ENCODE measurements at regions not wholly inside any gene's neighbourhood (a gene's known extent, or its start where the extent isn't known, plus 50 kb on each side); places are given as distances from the start of the nearest gene placed in this dataset.

DNA sequence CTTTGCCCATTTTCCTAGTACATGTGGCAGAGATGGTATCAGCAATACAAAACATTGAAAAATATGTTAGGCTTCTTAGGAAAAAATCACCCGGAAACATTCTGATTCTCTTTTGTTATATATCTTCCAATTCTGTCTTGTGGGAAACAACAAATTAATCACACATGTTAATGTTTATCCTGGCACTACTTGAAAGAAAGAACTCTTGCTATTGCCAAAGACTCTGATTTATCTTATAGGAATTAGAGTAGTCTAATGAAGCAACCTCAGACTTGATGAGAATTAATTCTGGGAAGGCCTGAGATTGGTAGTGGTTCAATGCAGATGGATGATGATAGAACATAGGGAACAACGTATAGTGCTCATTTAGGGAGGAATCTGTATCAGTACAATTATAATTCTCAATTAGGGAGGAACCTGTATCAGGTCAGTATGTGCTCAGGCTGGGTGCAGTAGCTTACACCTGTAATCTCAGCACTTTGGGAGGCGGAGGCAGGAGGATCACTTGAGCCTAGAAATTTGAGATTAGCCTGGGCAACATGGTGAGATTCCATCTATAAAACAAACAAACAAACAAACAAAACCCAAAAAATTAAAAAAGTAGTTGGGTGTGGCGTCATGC, 50.7 kb downstream of the TAS2R16 start:
- 19% methylated on average over 4 of the region's 4 CpGs for WGBS (ENCODE audit: missing lambda C conversion rate)
- FAIRE-seq (no peak), ATAC-seq (no peak), DNase-seq (ENCODE audit: low read depth in 1 of 2, low spot score in 1 of 2) (no peak)
- H3K4me2 ChIP-seq, result no peak overlapping the region
- H3K27ac ChIP-seq, result no peak overlapping the region
- ChIA-PET CTCF (interaction anchor here (1.2 kb wide), 1 partner anchor 34 kb away, joined by 3 read pairs; no protein-coding TSS in a partner anchor), POLR2A (no interaction called here)
- no peaks in the 10 kb centered on the region for H3K4me1 ChIP-seq
- H3K4me3 ChIP-seq, result no peak overlapping the region
- TF ChIP-seq, protein P1, sequence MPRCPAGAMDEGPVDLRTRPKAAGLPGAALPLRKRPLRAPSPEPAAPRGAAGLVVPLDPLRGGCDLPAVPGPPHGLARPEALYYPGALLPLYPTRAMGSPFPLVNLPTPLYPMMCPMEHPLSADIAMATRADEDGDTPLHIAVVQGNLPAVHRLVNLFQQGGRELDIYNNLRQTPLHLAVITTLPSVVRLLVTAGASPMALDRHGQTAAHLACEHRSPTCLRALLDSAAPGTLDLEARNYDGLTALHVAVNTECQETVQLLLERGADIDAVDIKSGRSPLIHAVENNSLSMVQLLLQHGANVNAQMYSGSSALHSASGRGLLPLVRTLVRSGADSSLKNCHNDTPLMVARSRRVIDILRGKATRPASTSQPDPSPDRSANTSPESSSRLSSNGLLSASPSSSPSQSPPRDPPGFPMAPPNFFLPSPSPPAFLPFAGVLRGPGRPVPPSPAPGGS (IDR thresholded peaks at IDR 0.05), result no peak
- TF ChIP-seq NPAS2 (CRISPR knock-in tag; IDR thresholded peaks at IDR 0.05; ENCODE audit: borderline replicate concordance) (no peak), RNF2 (IDR thresholded peaks at IDR 0.05; ENCODE audit: borderline replicate concordance, low read depth) (no peak), SREBF2 (IDR thresholded peaks at IDR 0.05) (no peak), CHD4 (IDR thresholded peaks at IDR 0.05; ENCODE audit: borderline replicate concordance) (no peak), NR3C1 (IDR thresholded peaks at IDR 0.05) (no peak), HDAC2 (IDR thresholded peaks at IDR 0.05) (no peak), POLR2A (IDR thresholded peaks at IDR 0.05; ENCODE audit: low read length) (no peak)
- H3K9me3 ChIP-seq, result no peaks in the 10 kb centered on the region

DNA sequence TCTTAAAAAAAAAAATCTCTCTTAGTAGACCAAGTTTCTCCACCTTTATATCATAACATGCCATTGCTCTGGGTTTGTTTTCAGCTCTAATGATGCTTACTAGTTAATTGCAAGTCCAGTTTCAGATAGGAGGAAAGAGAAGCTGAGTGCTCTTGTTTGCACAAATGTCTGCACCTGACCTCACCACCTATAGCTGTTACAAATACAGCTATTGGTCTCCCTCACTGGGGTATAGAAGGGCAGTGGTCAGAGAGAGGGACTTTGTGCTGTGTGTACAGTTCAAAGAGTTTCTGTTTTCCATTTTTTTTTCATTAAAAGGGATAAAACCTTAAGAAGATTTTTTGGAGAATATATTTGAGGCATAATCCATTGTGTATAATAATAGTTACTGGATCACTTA, 52.7 kb downstream of the TAS2R16 start:
- CTCF ChIA-PET, result no interaction called here
- DNase-seq (ENCODE audit: low read depth in 1 of 2, low spot score in 1 of 2), result no peak
- TF ChIP-seq EP300 (IDR thresholded peaks at IDR 0.05) (no peak), NFE2L2 (conservative IDR thresholded peaks at IDR 0.05; ENCODE audit: low read length) (no peak), ZSCAN20 (CRISPR knock-in tag; IDR thresholded peaks at IDR 0.05) (no peak), ZNF302 (CRISPR knock-in tag; IDR thresholded peaks at IDR 0.05) (no peak), EHF (CRISPR knock-in tag; IDR thresholded peaks at IDR 0.05) (no peak), MYC (IDR thresholded peaks at IDR 0.05; ENCODE audit: borderline replicate concordance, low read length) (no peak), RARB (CRISPR knock-in tag; IDR thresholded peaks at IDR 0.05) (no peak), BHLHE40 (IDR thresholded peaks at IDR 0.05; ENCODE audit: low read depth, low read length) (no peak), KDM5A (IDR thresholded peaks at IDR 0.05) (no peak), ESRRA (IDR thresholded peaks at IDR 0.05; ENCODE audit: borderline replicate concordance, low read length) (no peak), HOXB13 (CRISPR knock-in tag; IDR thresholded peaks at IDR 0.05; ENCODE audit: low read depth) (no peak), TFCP2L1 (CRISPR knock-in tag; IDR thresholded peaks at IDR 0.05) (no peak), NR3C1 (IDR thresholded peaks at IDR 0.05) (no peak), NPAS2 (CRISPR knock-in tag; IDR thresholded peaks at IDR 0.05; ENCODE audit: borderline replicate concordance) (no peak), RAD21 (conservative IDR thresholded peaks at IDR 0.05 in 1 of 2, IDR thresholded peaks at IDR 0.05 in 1 of 2) (no peak), POLR2A (IDR thresholded peaks at IDR 0.05; ENCODE audit: low read length) (no peak)
- TF ChIP-seq, protein P2, sequence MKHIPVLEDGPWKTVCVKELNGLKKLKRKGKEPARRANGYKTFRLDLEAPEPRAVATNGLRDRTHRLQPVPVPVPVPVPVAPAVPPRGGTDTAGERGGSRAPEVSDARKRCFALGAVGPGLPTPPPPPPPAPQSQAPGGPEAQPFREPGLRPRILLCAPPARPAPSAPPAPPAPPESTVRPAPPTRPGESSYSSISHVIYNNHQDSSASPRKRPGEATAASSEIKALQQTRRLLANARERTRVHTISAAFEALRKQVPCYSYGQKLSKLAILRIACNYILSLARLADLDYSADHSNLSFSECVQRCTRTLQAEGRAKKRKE (CRISPR knock-in tag; IDR thresholded peaks at IDR 0.05; ENCODE audit: low read depth), result no peak
- Histone ChIP-seq H3K4me1 (no peaks in the 10 kb centered on the region), H3K4me2 (no peak overlapping the region), H3K4me3 (no peak overlapping the region), H3K27ac (no peak overlapping the region), H3K9me3 (no peaks in the 10 kb centered on the region)
- ATAC-seq, result no peak
- FAIRE-seq, result no peak
- POLR2A ChIA-PET, result no interaction called here

DNA sequence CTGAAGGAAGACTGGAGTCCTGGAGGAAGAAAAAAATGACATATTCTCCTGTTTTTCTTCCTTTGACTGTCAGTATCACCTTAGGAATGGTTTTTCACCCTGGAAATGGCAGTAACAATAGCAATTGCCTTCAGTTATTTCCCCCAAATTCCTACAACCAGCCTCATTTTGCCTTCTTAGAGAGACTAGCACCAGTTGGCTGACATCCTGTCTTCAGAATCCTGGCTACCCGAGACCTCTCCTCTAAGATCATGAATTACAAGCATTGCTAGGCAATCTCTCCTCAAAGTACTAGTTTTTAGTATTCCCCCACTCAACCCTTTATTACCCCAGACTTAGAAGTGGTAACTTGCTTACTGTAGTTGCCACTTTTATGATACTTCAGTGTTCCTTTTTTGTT, 53.4 kb downstream of the TAS2R16 start:
- no peak for ATAC-seq
- TF ChIP-seq ZSCAN20 (CRISPR knock-in tag; IDR thresholded peaks at IDR 0.05), result no peak
- TF ChIP-seq, protein P3, sequence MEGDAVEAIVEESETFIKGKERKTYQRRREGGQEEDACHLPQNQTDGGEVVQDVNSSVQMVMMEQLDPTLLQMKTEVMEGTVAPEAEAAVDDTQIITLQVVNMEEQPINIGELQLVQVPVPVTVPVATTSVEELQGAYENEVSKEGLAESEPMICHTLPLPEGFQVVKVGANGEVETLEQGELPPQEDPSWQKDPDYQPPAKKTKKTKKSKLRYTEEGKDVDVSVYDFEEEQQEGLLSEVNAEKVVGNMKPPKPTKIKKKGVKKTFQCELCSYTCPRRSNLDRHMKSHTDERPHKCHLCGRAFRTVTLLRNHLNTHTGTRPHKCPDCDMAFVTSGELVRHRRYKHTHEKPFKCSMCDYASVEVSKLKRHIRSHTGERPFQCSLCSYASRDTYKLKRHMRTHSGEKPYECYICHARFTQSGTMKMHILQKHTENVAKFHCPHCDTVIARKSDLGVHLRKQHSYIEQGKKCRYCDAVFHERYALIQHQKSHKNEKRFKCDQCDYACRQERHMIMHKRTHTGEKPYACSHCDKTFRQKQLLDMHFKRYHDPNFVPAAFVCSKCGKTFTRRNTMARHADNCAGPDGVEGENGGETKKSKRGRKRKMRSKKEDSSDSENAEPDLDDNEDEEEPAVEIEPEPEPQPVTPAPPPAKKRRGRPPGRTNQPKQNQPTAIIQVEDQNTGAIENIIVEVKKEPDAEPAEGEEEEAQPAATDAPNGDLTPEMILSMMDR (IDR thresholded peaks at IDR 0.05), result no peak
- no peak for TF ChIP-seq ZNF302 (CRISPR knock-in tag; IDR thresholded peaks at IDR 0.05)
- TF ChIP-seq RFX5 (IDR thresholded peaks at IDR 0.05), result no peak
- TF ChIP-seq, protein P4, sequence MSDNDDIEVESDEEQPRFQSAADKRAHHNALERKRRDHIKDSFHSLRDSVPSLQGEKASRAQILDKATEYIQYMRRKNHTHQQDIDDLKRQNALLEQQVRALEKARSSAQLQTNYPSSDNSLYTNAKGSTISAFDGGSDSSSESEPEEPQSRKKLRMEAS (IDR thresholded peaks at IDR 0.05), result no peak
- no peak for TF ChIP-seq EHF (CRISPR knock-in tag; IDR thresholded peaks at IDR 0.05)
- TF ChIP-seq TFCP2L1 (CRISPR knock-in tag; IDR thresholded peaks at IDR 0.05), result no peak
- no peak for TF ChIP-seq PHF8 (IDR thresholded peaks at IDR 0.05; ENCODE audit: borderline replicate concordance, low read depth)
- no peak for TF ChIP-seq HDAC2 (IDR thresholded peaks at IDR 0.05)
- no peak for TF ChIP-seq SMC3 (IDR thresholded peaks at IDR 0.05)
- TF ChIP-seq, protein P5, sequence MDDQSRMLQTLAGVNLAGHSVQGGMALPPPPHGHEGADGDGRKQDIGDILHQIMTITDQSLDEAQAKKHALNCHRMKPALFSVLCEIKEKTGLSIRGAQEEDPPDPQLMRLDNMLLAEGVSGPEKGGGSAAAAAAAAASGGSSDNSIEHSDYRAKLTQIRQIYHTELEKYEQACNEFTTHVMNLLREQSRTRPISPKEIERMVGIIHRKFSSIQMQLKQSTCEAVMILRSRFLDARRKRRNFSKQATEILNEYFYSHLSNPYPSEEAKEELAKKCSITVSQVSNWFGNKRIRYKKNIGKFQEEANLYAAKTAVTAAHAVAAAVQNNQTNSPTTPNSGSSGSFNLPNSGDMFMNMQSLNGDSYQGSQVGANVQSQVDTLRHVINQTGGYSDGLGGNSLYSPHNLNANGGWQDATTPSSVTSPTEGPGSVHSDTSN (IDR thresholded peaks at IDR 0.05), result no peak
- TF ChIP-seq, protein P2 (CRISPR knock-in tag; IDR thresholded peaks at IDR 0.05; ENCODE audit: low read depth), result no peak
- no peak for TF ChIP-seq HOXB5 (CRISPR knock-in tag; IDR thresholded peaks at IDR 0.05)
- TF ChIP-seq HOXB13 (CRISPR knock-in tag; IDR thresholded peaks at IDR 0.05; ENCODE audit: low read depth), result no peak

More for the DNA sequence above, 53.4 kb downstream of the TAS2R16 start:
- DNase-seq (ENCODE audit: low read depth in 1 of 2, low spot score in 1 of 2) (no peak), FAIRE-seq (no peak)
- WGBS (ENCODE audit: missing lambda C conversion rate), result 0% methylated on average over 1 of the region's 1 CpG
- Histone ChIP-seq H3K9me3 (no peaks in the 10 kb centered on the region), H3K4me3 (no peak overlapping the region), H3K4me1 (no peaks in the 10 kb centered on the region), H3K4me2 (no peak overlapping the region), H3K27ac (no peak overlapping the region)
- ChIA-PET CTCF (no interaction called here), POLR2A (no interaction called here)
